IgD-negative memory B cell (primary cell): ENCODE measurements at regions not wholly inside any gene's neighbourhood (a gene's known extent, or its start where the extent isn't known, plus 50 kb on each side); places are given as distances from the start of the nearest gene placed in this dataset.

Source experiments
- H3K27ac Mint-ChIP-seq, 3 donors: one replicate each; pipeline ENCODE4 v1.8.0; 2020 to 2022; ENCODE audit warnings: mild to moderate bottlenecking in 3 of 3, mixed read lengths in 3 of 3, moderate library complexity in 1 of 3
- H3K27me3 Mint-ChIP-seq: one replicate; pipeline ENCODE4 v1.8.0; 2021; ENCODE audit warnings: mixed read lengths
- H3K36me3 Mint-ChIP-seq: one replicate; pipeline ENCODE4 v1.8.0; 2020; ENCODE audit warnings: mild to moderate bottlenecking, mixed read lengths
- H3K4me1 Mint-ChIP-seq, 3 donors: one replicate each; pipeline ENCODE4 v1.8.0; 2020 to 2022; ENCODE audit warnings: mixed read lengths in 3 of 3, mild to moderate bottlenecking in 1 of 3
- H3K4me3 Mint-ChIP-seq, 4 donors: one replicate each; pipeline ENCODE4 v1.8.0; 2020 to 2022; ENCODE audit warnings: mild to moderate bottlenecking in 4 of 4, mixed read lengths in 4 of 4, moderate library complexity in 3 of 4
- H3K9me3 Mint-ChIP-seq, 3 donors: one replicate each; pipeline ENCODE4 v1.8.0; 2020 to 2021; ENCODE audit warnings: mixed read lengths in 3 of 3, mild to moderate bottlenecking in 1 of 3

DNA sequence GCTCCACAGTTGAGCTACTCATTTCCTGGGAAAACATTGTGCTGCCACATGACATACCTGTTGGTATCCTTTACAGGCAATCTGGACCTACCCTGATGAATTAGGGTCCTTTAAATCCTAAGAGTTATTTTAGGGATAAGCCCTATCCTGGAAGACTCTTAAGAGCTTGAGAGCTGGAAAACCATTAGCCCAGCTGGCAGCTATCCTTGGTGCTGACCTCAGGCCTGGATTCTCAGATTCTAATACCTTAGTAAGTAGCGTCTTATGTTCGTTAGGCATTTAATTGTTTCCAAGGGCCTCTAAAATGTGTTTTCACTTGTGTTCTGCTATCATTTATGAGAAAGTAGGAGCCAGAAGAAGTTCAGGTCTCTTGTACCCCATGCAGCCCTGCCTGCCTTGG, 93.0 kb upstream of the SORCS3 start:
- H3K36me3 Mint-ChIP-seq: no peaks in the 10 kb centered on the region

DNA sequence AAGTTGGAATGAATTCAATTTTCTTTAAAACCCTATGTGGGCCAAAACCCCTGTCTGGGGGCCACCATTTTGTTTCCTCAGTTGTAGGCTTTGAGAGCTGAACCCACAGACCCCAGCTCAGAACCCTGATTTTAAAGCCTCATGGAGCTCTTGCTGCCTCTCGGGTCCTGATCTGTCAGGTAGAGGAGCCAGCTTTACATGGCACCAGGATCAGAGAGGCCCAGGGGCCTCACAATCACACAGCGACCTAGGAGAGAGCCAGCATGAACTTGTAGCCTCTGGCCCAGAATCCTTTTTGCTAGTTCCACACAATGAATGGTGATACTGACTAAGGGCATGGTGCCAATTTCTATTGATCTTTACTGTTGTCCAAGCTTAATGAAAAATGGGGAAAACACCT, 84.3 kb upstream of the SORCS3 start:
- Mint-ChIP-seq H3K4me3 (no peak overlapping the region), H3K27me3 (peaks cover 9% of the 10 kb centered on the region), H3K9me3 (no peaks in the 10 kb centered on the region), H3K27ac (no peak overlapping the region), H3K36me3 (no peaks in the 10 kb centered on the region), H3K4me1 (no peaks in the 10 kb centered on the region)

More for the DNA sequence above, 93.0 kb upstream of the SORCS3 start:
- H3K27me3 Mint-ChIP-seq: peaks cover 9% of the 10 kb centered on the region
- no peak overlapping the region for H3K4me3 Mint-ChIP-seq
- no peak overlapping the region for H3K27ac Mint-ChIP-seq
- peaks cover 0 to 4% (median 0%) of the 10 kb centered on the region in 3 donors for H3K9me3 Mint-ChIP-seq
- no peaks in the 10 kb centered on the region for H3K4me1 Mint-ChIP-seq

DNA sequence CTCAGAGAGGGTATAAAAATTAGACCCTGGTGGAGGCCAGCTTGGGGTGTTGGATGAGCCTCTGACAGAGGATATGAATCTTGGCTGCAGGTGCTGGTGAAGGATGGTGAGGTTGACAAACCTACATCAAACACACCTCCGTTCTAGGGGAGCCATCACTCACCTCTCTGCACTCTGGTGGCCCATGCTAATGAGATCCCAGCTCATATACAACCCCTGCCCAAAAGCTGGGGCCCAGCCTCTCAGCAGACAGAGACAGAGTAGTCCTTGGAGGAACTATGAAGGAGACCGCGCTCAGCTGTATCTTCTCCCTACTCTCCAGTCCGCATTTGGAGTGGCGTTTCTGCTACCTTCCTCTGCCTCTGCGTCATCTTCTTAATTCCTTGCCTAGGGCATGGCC, 83.1 kb upstream of the SORCS3 start:
- Mint-ChIP-seq H3K9me3 (no peaks in the 10 kb centered on the region), H3K4me3 (no peak overlapping the region), H3K4me1 (no peaks in the 10 kb centered on the region), H3K36me3 (no peaks in the 10 kb centered on the region), H3K27me3 (peaks cover 4% of the 10 kb centered on the region), H3K27ac (no peak overlapping the region)

DNA sequence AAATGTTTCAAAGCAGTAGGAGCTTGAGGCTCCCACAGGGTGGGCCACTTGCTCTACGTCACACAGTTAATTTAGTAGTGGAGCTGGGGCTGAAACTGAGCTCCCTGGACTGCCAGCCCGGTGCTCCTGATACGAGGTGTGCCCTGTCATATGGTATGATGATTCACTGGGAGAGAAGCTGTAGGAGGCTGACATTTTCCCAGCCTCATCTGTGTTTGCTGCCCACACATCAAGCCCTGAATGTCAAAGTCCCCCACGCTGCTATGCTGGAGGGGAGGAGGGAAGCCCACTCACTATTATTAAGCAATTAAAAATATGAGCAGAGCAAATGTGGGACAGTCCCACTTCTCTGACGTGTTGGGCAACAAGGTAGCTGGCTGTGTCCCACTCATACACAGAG, 81.2 kb upstream of the SORCS3 start:
- no peak overlapping the region for H3K27ac Mint-ChIP-seq
- no peak overlapping the region for H3K4me3 Mint-ChIP-seq
- no peaks in the 10 kb centered on the region for H3K4me1 Mint-ChIP-seq
- no peaks in the 10 kb centered on the region for H3K36me3 Mint-ChIP-seq
- peaks cover 4% of the 10 kb centered on the region for H3K27me3 Mint-ChIP-seq
- no peaks in the 10 kb centered on the region for H3K9me3 Mint-ChIP-seq

DNA sequence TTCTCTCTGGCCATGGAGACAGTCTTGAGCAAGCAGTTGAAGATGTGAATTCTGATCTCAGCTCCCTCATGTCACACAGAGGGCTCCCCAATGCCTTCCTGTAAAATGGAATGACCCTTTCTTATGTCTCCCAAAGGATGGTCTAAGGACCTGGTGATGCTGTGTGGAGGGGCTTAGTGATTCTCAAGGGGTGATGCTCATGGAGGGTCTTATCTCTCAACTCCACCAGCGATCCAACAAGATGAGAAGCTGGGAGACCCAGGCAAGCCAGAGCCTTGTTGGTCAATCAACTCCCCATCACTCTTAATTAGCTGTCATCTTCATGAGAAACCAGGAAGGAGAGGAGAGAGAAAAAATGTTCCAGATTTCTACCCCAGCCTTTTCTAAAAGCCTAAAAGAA, 78.0 kb upstream of the SORCS3 start:
- no peaks in the 10 kb centered on the region for H3K36me3 Mint-ChIP-seq
- H3K9me3 Mint-ChIP-seq: peaks cover 5 to 13% (median 6%) of the 10 kb centered on the region in 3 donors
- H3K4me3 Mint-ChIP-seq: no peak overlapping the region
- no peak overlapping the region for H3K27ac Mint-ChIP-seq
- H3K27me3 Mint-ChIP-seq: no peaks in the 10 kb centered on the region
- no peaks in the 10 kb centered on the region for H3K4me1 Mint-ChIP-seq

DNA sequence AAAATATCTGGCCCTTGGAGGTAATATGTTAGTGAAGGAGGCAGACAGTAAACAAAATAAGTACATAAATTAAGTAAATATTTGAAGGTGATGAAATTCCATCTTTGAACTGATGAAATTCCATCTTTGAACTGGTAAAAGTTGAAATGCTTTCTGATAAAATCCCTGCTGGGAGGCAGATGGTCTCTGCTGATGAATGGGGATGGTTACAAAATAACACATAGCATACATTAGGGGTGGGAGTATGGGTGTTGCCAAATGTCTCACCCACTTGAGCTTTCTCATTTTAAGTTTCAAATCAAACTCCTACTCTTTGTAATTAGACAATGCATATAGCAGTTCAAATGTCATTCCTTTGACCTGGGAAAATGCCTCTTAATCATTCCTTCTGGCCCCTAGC, 77.5 kb upstream of the SORCS3 start:
- Mint-ChIP-seq H3K4me1 (no peaks in the 10 kb centered on the region), H3K9me3 (peaks cover 5 to 16% (median 6%) of the 10 kb centered on the region in 3 donors), H3K36me3 (no peaks in the 10 kb centered on the region), H3K4me3 (no peak overlapping the region), H3K27me3 (no peaks in the 10 kb centered on the region), H3K27ac (no peak overlapping the region)

DNA sequence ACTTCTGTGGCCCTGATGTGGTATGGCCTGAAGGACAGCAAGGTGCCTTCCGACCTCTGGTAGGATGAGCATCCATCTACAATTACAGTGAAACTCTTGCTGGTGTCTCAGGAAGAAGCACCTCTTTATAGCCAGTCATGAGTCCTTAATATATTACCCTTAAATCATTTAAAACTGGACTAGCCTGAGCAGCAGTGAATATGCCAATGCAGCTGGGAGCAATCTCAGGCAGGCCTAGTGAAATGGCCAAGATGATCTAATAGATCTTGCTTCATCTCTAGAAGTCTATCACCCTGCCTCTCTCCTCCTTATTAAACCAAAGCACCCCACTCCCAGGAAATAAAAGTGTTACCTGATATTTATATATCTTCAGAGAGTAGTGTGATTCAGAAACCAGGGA, 66.7 kb upstream of the SORCS3 start:
- Mint-ChIP-seq H3K4me1 (peaks cover 0 to 1% (median 0%) of the 10 kb centered on the region in 3 donors), H3K36me3 (no peaks in the 10 kb centered on the region), H3K4me3 (no peak overlapping the region), H3K27ac (peak overlapping the region in 1 of 3 donors; percentile 12), H3K27me3 (peaks cover 10% of the 10 kb centered on the region), H3K9me3 (peaks cover 2 to 18% (median 5%) of the 10 kb centered on the region in 3 donors)

DNA sequence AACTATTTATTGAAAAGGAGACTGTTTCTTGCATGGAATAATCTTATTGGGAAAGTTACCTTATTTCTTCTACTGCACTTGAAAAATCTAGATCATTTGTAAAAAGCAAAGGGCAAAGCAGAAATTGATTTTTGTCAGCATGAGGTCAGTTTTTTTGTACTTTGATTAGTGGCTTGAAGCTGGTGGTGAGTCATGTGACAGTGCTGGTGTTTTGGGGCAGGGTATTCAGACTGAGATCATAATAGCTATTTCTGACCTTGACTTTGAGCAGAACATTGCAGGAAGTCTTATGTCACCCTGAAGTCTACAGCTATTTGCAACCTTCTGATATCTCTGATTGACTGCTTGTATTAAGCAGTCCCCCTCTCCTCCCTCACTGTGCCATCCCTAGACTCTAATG, 66.3 kb upstream of the SORCS3 start:
- H3K4me1 Mint-ChIP-seq: peaks cover 0 to 1% (median 0%) of the 10 kb centered on the region in 3 donors
- H3K27me3 Mint-ChIP-seq: peaks cover 7% of the 10 kb centered on the region
- no peaks in the 10 kb centered on the region for H3K36me3 Mint-ChIP-seq
- no peak overlapping the region for H3K4me3 Mint-ChIP-seq
- peaks cover 0 to 14% (median 2%) of the 10 kb centered on the region in 3 donors for H3K9me3 Mint-ChIP-seq
- no peak overlapping the region for H3K27ac Mint-ChIP-seq

DNA sequence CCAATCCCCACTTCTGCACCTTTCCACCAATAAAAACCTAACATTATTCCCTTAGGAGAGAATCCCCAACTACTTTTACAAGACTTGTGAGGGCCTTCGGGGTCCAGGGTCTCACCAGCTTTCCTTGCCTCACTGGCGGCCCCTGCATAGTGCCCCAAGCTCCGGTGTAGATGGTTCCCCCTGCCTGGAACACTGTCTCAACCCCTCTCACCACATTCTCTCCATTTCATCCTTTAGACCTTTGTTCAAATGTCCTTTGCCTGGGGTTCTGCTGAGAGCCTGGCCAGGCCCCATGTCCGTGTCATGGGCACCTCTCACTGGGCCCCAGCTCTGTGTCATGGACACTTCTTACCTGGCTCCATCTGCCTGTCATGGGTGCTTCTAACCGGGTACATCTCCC, 64.5 kb upstream of the SORCS3 start:
- Mint-ChIP-seq H3K36me3 (peaks cover 2% of the 10 kb centered on the region), H3K27ac (no peak overlapping the region), H3K27me3 (peaks cover 14% of the 10 kb centered on the region), H3K4me3 (no peak overlapping the region), H3K4me1 (peaks cover 0 to 6% (median 4%) of the 10 kb centered on the region in 3 donors), H3K9me3 (peaks cover 0 to 1% (median 0%) of the 10 kb centered on the region in 3 donors)

DNA sequence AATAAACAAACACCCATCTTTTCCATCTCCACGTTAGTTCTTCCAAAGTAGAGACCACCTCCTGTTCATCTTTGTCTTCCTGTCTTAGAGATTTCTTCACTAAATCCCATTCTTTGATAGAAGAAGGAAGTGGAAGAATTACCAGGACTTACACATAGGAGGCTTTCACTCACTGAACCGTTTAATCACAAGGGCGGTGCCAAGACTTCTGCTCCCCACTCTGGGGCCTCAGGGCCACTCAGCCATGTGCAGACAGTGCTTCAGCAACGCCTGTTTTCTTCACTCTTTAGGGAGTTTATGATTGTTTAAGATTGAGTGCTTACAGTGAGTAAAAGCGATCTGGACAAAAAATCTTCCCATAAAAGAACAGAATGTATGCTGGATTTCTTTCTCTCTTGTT, 63.9 kb upstream of the SORCS3 start:
- Mint-ChIP-seq H3K4me1 (peaks cover 0 to 6% (median 4%) of the 10 kb centered on the region in 3 donors), H3K27ac (no peak overlapping the region), H3K27me3 (peaks cover 13% of the 10 kb centered on the region), H3K9me3 (no peaks in the 10 kb centered on the region), H3K4me3 (no peak overlapping the region), H3K36me3 (peaks cover 2% of the 10 kb centered on the region)

DNA sequence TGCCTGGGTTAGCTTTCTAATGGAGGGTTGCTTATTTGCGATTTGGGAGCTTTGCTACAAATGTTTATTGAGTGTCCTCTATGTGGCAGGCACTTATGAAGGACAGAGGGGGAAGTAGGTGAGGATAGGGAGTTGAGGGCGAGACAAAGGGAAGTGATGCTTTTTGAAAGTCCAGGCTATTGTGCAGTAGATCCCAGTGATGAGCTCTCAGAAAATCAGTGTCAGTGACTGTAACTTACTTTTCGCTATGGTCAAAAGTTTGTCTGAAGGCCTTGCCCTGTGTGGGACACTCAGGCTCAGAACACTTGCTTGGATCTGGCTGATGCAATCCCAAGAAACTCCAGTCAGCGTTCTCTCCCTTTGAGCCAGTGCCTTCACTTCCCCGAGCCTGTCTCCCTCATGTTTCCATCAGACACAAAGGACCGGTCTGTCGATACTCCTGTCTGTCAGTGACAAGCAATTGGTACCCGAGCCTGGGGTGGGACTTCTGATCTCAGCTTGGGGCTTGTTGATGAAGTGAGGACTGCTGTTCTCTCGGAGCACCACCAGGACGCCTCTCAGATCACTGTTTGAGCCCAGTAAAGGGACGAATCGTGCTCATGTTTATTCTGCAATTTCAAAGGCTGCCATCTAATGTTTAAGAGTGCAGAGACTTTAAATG, 63.1 kb upstream of the SORCS3 start:
- H3K4me1 Mint-ChIP-seq: peaks cover 0 to 6% (median 4%) of the 10 kb centered on the region in 3 donors
- H3K27me3 Mint-ChIP-seq: peaks cover 13% of the 10 kb centered on the region
- H3K4me3 Mint-ChIP-seq: no peak overlapping the region
- H3K9me3 Mint-ChIP-seq: no peaks in the 10 kb centered on the region
- H3K36me3 Mint-ChIP-seq: peaks cover 3% of the 10 kb centered on the region
- H3K27ac Mint-ChIP-seq: no peak overlapping the region

DNA sequence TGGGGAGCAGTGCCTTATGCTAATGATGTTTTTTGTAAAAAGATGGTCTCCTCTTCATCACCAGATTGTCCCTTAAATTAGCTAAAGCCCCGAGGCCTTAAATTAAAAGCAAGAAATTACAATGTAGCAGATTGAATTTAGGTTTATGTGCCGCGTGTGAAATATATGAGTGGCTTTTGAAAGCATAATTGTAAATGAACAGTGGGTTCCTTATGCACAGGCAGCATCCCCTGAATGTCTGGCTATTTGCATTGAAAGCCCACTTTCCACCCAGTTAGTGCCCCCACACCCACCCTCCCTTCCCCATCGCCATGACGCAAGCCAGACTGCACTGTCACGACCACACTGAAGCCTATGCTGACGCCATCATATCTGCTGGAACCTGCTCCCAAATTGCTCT, 62.4 kb upstream of the SORCS3 start:
- peaks cover 0 to 1% (median 0%) of the 10 kb centered on the region in 3 donors for H3K9me3 Mint-ChIP-seq
- peaks cover 3% of the 10 kb centered on the region for H3K36me3 Mint-ChIP-seq
- peaks cover 0 to 6% (median 4%) of the 10 kb centered on the region in 3 donors for H3K4me1 Mint-ChIP-seq
- no peak overlapping the region for H3K4me3 Mint-ChIP-seq
- peaks cover 14% of the 10 kb centered on the region for H3K27me3 Mint-ChIP-seq
- H3K27ac Mint-ChIP-seq: no peak overlapping the region

DNA sequence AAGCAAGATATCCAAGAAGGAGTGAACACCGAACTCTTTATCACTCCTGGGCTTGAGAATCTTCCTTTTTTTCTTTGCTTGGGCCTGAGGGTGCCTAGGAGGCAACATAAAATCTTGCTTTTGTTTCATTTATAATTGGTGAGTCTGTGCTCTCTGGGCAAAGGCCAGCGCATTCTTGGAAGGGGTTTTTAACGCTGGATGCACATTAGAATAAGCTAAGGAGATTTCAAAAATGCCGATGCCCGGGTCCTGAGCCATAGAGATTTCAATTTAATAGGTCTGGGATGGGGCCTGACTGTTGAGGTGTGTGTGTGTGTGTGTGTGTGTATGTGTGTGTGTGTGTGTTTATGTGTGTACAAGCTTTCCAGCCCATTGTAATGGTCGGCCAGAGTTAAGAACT, 62.0 kb upstream of the SORCS3 start:
- peaks cover 0 to 2% (median 0%) of the 10 kb centered on the region in 3 donors for H3K9me3 Mint-ChIP-seq
- peaks cover 3% of the 10 kb centered on the region for H3K36me3 Mint-ChIP-seq
- no peak overlapping the region for H3K27ac Mint-ChIP-seq
- H3K27me3 Mint-ChIP-seq: peaks cover 12% of the 10 kb centered on the region
- H3K4me1 Mint-ChIP-seq: peaks cover 0 to 6% (median 4%) of the 10 kb centered on the region in 3 donors
- H3K4me3 Mint-ChIP-seq: no peak overlapping the region

DNA sequence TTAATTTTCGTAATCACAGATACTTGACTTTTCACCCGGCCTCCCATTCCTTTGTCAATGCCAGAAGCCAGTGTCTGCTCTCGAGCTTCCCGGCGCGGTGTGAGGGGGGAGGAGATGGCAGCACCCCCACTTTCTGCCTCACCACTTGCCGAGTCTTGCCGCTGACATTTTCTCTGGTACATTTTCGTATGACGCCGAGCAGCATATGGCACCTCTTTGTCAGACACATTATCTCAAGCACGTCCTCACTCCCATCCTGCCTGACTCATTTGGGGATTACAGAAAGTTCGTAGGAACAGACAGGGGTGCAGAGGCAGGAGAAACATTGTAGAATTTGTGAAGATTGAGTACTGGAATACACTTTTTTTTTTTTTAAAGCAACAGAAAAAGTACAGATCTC, 60.8 kb upstream of the SORCS3 start:
- peaks cover 12% of the 10 kb centered on the region for H3K27me3 Mint-ChIP-seq
- H3K4me3 Mint-ChIP-seq: no peak overlapping the region
- H3K9me3 Mint-ChIP-seq: peaks cover 0 to 2% (median 0%) of the 10 kb centered on the region in 3 donors
- peaks cover 3% of the 10 kb centered on the region for H3K36me3 Mint-ChIP-seq
- peaks cover 0 to 6% (median 6%) of the 10 kb centered on the region in 3 donors for H3K4me1 Mint-ChIP-seq
- H3K27ac Mint-ChIP-seq: no peak overlapping the region

DNA sequence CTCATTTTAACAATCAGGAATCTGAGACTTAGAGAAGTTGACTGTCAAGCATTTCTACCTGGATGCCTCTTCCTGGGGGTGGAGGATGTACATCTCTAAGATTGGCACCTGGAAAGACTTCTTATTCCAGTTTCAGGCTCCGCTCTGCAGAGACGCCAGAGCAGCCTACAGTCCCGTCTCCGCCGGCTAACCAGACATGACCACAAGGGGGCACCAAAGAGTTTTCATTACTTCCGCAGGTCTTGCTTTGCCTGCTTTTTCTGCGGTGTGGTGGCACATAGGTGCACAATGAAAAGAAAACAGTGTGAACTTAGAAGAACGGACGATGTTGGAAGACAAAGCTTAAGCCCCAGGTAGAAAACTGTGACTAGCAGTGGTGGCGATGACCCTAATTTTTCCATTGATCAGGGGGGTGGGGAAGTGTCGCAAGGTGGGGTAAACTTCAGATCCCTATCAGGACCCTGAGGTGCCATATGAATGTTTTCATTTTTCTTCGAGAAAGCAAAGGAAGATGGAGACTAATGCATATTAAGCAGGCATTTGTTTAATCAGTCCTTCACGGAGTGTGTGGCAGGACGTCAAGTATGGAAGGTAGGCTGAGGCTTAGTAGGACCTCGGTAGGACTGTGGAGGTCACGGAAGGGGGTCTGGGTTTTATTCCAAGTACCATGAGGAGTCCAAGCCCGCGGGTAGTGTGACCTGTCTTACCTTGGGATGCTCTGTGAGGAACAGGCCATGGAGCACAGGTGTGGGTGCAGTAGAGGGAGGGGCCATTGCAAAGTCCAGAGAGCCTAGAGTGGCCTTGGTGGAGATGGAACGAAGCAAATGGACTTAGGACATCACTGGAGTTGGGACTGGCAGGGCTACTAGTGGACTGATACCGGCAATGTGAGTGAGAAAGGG, 60.1 kb upstream of the SORCS3 start:
- peaks cover 12% of the 10 kb centered on the region for H3K27me3 Mint-ChIP-seq
- H3K4me1 Mint-ChIP-seq: peaks cover 0 to 8% (median 6%) of the 10 kb centered on the region in 3 donors
- no peak overlapping the region for H3K27ac Mint-ChIP-seq
- peaks cover 3% of the 10 kb centered on the region for H3K36me3 Mint-ChIP-seq
- H3K9me3 Mint-ChIP-seq: peaks cover 0 to 2% (median 0%) of the 10 kb centered on the region in 3 donors
- no peak overlapping the region for H3K4me3 Mint-ChIP-seq
